ENCODE measurements at regions not wholly inside any gene's neighbourhood (a gene's known extent, or its start where the extent isn't known, plus 50 kb on each side); places are given as distances from the start of the nearest gene placed in this dataset.
"Not testable (repeated sequence)": the region's sequence is repeated elsewhere in the genome, so short reads cannot be mapped to it uniquely, and the experiment has no call there.

DNA sequence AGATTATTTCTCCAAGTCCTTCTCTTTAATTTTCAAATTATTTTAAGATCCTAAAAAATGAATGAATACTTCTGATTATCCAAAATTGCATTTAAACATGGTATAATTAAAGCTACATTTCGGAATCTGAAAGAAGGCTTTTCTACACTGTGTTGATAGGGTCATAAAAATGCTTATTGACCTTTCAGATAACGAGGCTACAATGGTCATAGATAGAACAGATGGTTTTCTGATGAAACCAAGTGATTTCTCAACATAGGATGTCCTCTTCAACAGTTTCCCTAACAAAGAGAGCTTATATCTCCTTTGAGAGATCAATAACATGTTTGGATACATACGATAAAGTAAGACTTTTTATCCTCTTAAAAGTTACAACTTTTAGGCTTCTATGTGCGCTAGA is 201.1 kb downstream of the PTH2R start:
- POLR2A ChIA-PET: no interaction called here
- CTCF ChIA-PET: interaction anchor here (0.7 kb wide), 1 partner anchor 14 kb away, joined by 3 read pairs; no protein-coding TSS in a partner anchor
- no peak for DNase-seq

DNA sequence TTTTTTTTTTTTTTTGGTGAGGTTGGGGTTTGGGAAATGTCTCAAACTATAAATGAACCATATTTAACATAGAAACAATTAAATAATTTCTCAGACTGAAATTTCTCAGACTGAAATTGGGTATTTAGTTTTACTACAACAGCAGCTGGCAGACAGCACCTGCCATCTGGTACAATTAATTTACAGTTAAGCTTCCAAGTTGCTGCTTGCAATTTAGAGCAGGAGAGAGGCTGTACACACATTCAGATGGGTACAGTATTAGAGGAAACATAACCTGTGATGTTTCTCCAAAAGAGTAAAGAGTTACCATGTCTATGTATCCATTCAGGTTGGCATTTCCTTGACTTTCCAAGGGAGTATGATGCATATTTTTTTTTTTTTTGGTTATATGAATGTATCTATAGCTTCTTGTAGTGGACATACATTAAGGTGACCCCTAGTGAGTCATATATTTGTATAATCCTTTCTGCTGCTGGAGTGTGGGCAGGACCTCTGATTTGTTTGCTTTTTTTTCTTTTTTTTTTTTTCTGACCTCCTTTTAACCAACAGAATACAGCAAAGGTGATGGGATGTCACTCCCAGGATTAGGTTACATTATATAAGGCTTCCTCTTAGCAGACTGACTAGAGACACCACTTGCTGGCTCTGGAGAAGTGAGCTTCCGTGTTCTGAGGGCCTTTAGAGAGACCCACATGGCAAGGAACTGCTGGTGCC is 201.7 kb downstream of the PTH2R start:
- no peak overlapping the region for H3K4me3 ChIP-seq (ENCODE audit: low read length)
- intact Hi-C loops (cut with DNase I, micrococcal nuclease): no loop called here
- no peaks in the 10 kb centered on the region for H3K36me3 ChIP-seq (ENCODE audit: insufficient read depth, low read length)
- H3K9me3 Mint-ChIP-seq: peaks cover 5% of the 10 kb centered on the region
- no peak overlapping the region for H3K27ac Mint-ChIP-seq
- H3K27me3 Mint-ChIP-seq: no peaks in the 10 kb centered on the region
- no peak overlapping the region for H3K4me3 Mint-ChIP-seq
- no peaks in the 10 kb centered on the region for H3K4me1 Mint-ChIP-seq (ENCODE audit: low read depth)
- DNase-seq (no peak), ATAC-seq (ENCODE audit: poor library complexity) (no peak)
- no peaks in the 10 kb centered on the region for H3K36me3 Mint-ChIP-seq (ENCODE audit: low read depth)
- no peaks in the 10 kb centered on the region for H3K27me3 ChIP-seq (ENCODE audit: control insufficient read depth in 1 of 2, insufficient read depth in 2 of 2, low read length in 2 of 2)
- H3K9me3 ChIP-seq (ENCODE audit: control insufficient read depth in 1 of 2, insufficient read depth in 1 of 2, low read length in 2 of 2): no peaks in the 10 kb centered on the region
- H3K4me1 ChIP-seq (ENCODE audit: insufficient read depth, low read length): no peaks in the 10 kb centered on the region
- H3K27ac ChIP-seq (ENCODE audit: low read depth in 1 of 2, low read length in 2 of 2): no peak overlapping the region
- ChIA-PET POLR2A (no interaction called here), CTCF (interaction anchor here (0.7 kb wide), 1 partner anchor 15 kb away, joined by 3 read pairs; no protein-coding TSS in a partner anchor)
- TF ChIP-seq, protein P1, sequence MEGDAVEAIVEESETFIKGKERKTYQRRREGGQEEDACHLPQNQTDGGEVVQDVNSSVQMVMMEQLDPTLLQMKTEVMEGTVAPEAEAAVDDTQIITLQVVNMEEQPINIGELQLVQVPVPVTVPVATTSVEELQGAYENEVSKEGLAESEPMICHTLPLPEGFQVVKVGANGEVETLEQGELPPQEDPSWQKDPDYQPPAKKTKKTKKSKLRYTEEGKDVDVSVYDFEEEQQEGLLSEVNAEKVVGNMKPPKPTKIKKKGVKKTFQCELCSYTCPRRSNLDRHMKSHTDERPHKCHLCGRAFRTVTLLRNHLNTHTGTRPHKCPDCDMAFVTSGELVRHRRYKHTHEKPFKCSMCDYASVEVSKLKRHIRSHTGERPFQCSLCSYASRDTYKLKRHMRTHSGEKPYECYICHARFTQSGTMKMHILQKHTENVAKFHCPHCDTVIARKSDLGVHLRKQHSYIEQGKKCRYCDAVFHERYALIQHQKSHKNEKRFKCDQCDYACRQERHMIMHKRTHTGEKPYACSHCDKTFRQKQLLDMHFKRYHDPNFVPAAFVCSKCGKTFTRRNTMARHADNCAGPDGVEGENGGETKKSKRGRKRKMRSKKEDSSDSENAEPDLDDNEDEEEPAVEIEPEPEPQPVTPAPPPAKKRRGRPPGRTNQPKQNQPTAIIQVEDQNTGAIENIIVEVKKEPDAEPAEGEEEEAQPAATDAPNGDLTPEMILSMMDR (IDR thresholded peaks at IDR 0.05): no peak

More for the DNA sequence above, 201.1 kb downstream of the PTH2R start:
- Histone ChIP-seq H3K27me3 (ENCODE audit: control insufficient read depth in 1 of 2, insufficient read depth in 2 of 2, low read length in 2 of 2) (no peaks in the 10 kb centered on the region), H3K9me3 (ENCODE audit: control insufficient read depth in 1 of 2, insufficient read depth in 1 of 2, low read length in 2 of 2) (no peaks in the 10 kb centered on the region), H3K27ac (ENCODE audit: low read depth in 1 of 2, low read length in 2 of 2) (no peak overlapping the region), H3K4me3 (ENCODE audit: low read length) (no peak overlapping the region), H3K4me1 (ENCODE audit: insufficient read depth, low read length) (no peaks in the 10 kb centered on the region), H3K36me3 (ENCODE audit: insufficient read depth, low read length) (no peaks in the 10 kb centered on the region)
- no peak for ATAC-seq (ENCODE audit: poor library complexity)
- H3K9me3 Mint-ChIP-seq: peaks cover 7% of the 10 kb centered on the region
- no peaks in the 10 kb centered on the region for H3K36me3 Mint-ChIP-seq (ENCODE audit: low read depth)
- H3K4me1 Mint-ChIP-seq (ENCODE audit: low read depth): no peaks in the 10 kb centered on the region
- TF ChIP-seq, protein P1 (IDR thresholded peaks at IDR 0.05): no peak
- H3K4me3 Mint-ChIP-seq: no peak overlapping the region
- intact Hi-C loops (cut with DNase I, micrococcal nuclease): no loop called here
- H3K27ac Mint-ChIP-seq: no peak overlapping the region
- no peaks in the 10 kb centered on the region for H3K27me3 Mint-ChIP-seq

DNA sequence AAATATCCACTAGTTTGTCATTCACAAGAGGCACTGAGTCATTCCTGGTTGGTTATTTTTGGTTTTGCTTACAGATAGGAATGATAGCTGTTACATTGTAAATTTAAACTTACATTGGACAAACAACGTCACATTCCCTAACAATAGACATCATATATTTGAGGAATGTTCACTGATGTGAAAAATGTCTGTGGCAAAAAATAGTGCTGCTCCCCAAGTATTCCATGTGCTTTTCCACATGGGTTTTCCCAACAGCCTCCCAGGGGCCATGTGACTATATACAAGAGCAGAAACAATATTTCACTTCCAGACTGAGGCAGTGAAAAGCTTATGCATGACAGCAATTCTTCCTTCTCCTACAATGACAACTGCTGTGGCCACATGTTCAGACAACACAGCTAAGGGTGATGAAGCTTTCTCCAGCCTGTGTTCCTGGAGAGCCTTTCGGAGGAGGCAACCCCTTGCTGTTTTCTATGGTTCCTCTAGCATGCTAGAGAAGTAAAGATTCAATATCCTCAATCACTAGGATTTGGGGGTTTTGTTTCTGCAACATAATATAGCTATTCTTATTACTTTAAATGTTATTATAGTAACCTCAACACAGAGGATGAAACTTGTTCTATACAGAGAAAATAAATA is 202.7 kb downstream of the PTH2R start:
- no peaks in the 10 kb centered on the region for H3K36me3 Mint-ChIP-seq (ENCODE audit: low read depth)
- H3K9me3 Mint-ChIP-seq: peaks cover 9% of the 10 kb centered on the region
- no peak overlapping the region for H3K4me3 ChIP-seq (ENCODE audit: low read length)
- H3K27ac Mint-ChIP-seq: no peak overlapping the region
- intact Hi-C loops (cut with DNase I, micrococcal nuclease): no loop called here
- DNase-seq (no peak), ATAC-seq (ENCODE audit: poor library complexity) (no peak)
- no peaks in the 10 kb centered on the region for H3K4me1 Mint-ChIP-seq (ENCODE audit: low read depth)
- H3K27me3 ChIP-seq (ENCODE audit: control insufficient read depth in 1 of 2, insufficient read depth in 2 of 2, low read length in 2 of 2): no peaks in the 10 kb centered on the region
- H3K9me3 ChIP-seq (ENCODE audit: control insufficient read depth in 1 of 2, insufficient read depth in 1 of 2, low read length in 2 of 2): no peaks in the 10 kb centered on the region
- H3K36me3 ChIP-seq (ENCODE audit: insufficient read depth, low read length): no peaks in the 10 kb centered on the region
- POLR2A ChIA-PET: no interaction called here
- H3K4me3 Mint-ChIP-seq: no peak overlapping the region
- TF ChIP-seq, protein P1 (IDR thresholded peaks at IDR 0.05): no peak
- H3K27me3 Mint-ChIP-seq: no peaks in the 10 kb centered on the region
- CTCF ChIA-PET: no interaction called here
- no peak overlapping the region for H3K27ac ChIP-seq (ENCODE audit: low read depth in 1 of 2, low read length in 2 of 2)
- H3K4me1 ChIP-seq (ENCODE audit: insufficient read depth, low read length): no peaks in the 10 kb centered on the region

DNA sequence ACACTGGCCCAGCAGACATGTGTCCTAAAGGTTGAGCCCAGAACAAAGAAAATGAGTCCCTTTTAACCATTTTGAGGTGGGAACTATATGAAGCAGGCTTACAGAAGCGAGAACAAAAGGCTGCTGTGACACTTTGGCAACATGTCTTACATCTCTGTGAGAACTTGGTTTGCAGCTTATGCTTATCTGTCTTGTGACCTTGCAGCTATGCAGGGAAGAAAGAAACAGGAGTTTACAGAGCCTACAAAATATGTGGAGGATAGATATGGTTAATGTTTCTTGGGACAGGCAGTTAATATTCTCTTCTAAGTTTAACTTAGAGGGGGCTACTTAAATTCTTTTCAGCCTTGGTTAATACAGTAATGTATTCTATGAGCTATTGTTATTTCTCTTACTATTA is 209.1 kb downstream of the PTH2R start:
- ATAC-seq (ENCODE audit: poor library complexity); intact Hi-C loops (cut with DNase I, micrococcal nuclease); POLR2A ChIA-PET; H3K27ac Mint-ChIP-seq; H3K36me3 Mint-ChIP-seq (ENCODE audit: low read depth); H3K4me1 Mint-ChIP-seq (ENCODE audit: low read depth); H3K27me3 Mint-ChIP-seq; H3K9me3 Mint-ChIP-seq; H3K9me3 ChIP-seq (ENCODE audit: control insufficient read depth in 1 of 2, insufficient read depth in 1 of 2, low read length in 2 of 2); H3K4me3 ChIP-seq (ENCODE audit: low read length); DNase-seq; H3K27me3 ChIP-seq (ENCODE audit: control insufficient read depth in 1 of 2, insufficient read depth in 2 of 2, low read length in 2 of 2); H3K27ac ChIP-seq (ENCODE audit: low read depth in 1 of 2, low read length in 2 of 2); CTCF ChIA-PET; H3K4me1 ChIP-seq (ENCODE audit: insufficient read depth, low read length); H3K4me3 Mint-ChIP-seq; H3K36me3 ChIP-seq (ENCODE audit: insufficient read depth, low read length): not testable (repeated sequence)

Measured in CD4-positive, alpha-beta T cell (primary cell).